Kidney epithelial cell (primary cell): ENCODE measurements at regions not wholly inside any gene's neighbourhood (a gene's known extent, or its start where the extent isn't known, plus 50 kb on each side); places are given as distances from the start of the nearest gene placed in this dataset.

ENCODE experiments used
- DNase-seq: peaks from one replicate; pipeline ENCODE4 v3.0.0-alpha.2; 2010; ENCODE audit warnings: low read depth
- H3K27me3 ChIP-seq: 2 replicates; pipeline ENCODE4 v1.6.0; 2011; ENCODE audit warnings: low read length; ENCODE audit not compliant: control insufficient read depth, insufficient read depth
- H3K36me3 ChIP-seq: 2 replicates; pipeline ENCODE4 v1.5.1; 2011; ENCODE audit warnings: low read length; ENCODE audit not compliant: control insufficient read depth, insufficient read depth
- H3K4me3 ChIP-seq: 2 replicates; pipeline ENCODE4 v1.5.1; 2011; ENCODE audit warnings: low read depth, mild to moderate bottlenecking, control low read depth, low read length
- CTCF ChIP-seq: IDR thresholded peaks from 2 replicates; pipeline ENCODE4 v1.5.1; 2011; ENCODE audit warnings: mild to moderate bottlenecking, moderate library complexity, low read length, control low read depth, inconsistent platforms; ENCODE audit not compliant: insufficient read depth, poor library complexity, severe bottlenecking

- TF ChIP-seq CTCF: no peak
- Histone ChIP-seq H3K27me3 (no peaks in the 10 kb centered on the region), H3K4me3 (no peak overlapping the region), H3K36me3 (no peaks in the 10 kb centered on the region)
- DNase-seq: no peak
These were observed 262.1 kb upstream of the SATB1 start for GRCh38 chr3:18687286-18687685.

- H3K36me3 ChIP-seq: no peaks in the 10 kb centered on the region
- H3K4me3 ChIP-seq: no peak overlapping the region
- no peak for DNase-seq
- TF ChIP-seq CTCF: no peak
- H3K27me3 ChIP-seq: no peaks in the 10 kb centered on the region
These were observed 258.8 kb upstream of the SATB1 start for GRCh38 chr3:18683900-18684299.

- no peaks in the 10 kb centered on the region for H3K36me3 ChIP-seq
- no peak for TF ChIP-seq CTCF
- DNase-seq: no peak
- no peak overlapping the region for H3K4me3 ChIP-seq
- no peaks in the 10 kb centered on the region for H3K27me3 ChIP-seq
These were observed 256.7 kb upstream of the SATB1 start for GRCh38 chr3:18681818-18682345.

- Histone ChIP-seq H3K36me3 (no peaks in the 10 kb centered on the region), H3K27me3 (no peaks in the 10 kb centered on the region), H3K4me3 (no peak overlapping the region)
- no peak for DNase-seq
- no peak for TF ChIP-seq CTCF
These were observed 255.6 kb upstream of the SATB1 start for GRCh38 chr3:18680758-18681157.

GRCh38 chr3:18679238-18679637 lies 254.1 kb upstream of the SATB1 start:
- no peaks in the 10 kb centered on the region for H3K27me3 ChIP-seq
- H3K36me3 ChIP-seq: no peaks in the 10 kb centered on the region
- TF ChIP-seq CTCF: no peak

GRCh38 chr3:18675197-18675596 lies 250.1 kb upstream of the SATB1 start:
- no peak for TF ChIP-seq CTCF
- H3K4me3 ChIP-seq: no peak overlapping the region
- H3K27me3 ChIP-seq: no peaks in the 10 kb centered on the region
- no peak for DNase-seq
- no peaks in the 10 kb centered on the region for H3K36me3 ChIP-seq

More at GRCh38 chr3:18679238-18679637, 254.1 kb upstream of the SATB1 start:
- no peak overlapping the region for H3K4me3 ChIP-seq
- no peak for DNase-seq
